GM19023 (cell line): ENCODE measurements at regions not wholly inside any gene's neighbourhood (a gene's known extent, or its start where the extent isn't known, plus 50 kb on each side); places are given as distances from the start of the nearest gene placed in this dataset.

Experiments
- ATAC-seq: cut with Tn5 transposase; IDR thresholded peaks from one replicate; pipeline ENCODE4 v1.9.1; 2021; ENCODE audit warnings: mild to moderate bottlenecking, moderate library complexity; ENCODE audit not compliant: unreplicated experiment

DNA sequence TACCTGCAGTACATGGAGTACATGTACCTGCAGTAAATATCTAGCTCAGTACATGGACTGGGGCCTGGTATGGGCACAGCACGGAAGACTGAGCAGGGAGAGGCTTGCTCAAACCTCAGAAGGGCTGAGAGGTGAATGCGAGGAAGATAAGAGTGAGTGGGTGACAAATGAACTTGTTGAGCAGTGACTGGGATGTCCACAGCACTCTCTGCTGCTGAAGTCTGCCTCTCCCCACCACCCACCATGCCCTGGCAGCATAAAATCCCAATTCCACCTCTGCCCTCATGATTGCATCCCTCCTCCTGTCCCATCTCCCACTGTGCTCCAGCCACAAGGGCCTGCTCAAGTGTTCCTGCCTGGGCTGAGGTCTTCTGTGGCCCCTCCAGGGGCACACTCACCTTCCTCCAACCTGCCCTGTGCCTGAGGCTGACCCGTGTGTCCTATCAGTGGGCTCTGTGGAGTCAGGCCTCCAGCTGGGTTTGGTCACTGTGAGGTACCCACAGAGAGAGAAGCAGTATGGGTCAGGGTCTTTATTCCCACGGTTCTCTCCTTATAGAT, 114.2 kb downstream of the FOXD2 start:
- ATAC-seq = no peak

DNA sequence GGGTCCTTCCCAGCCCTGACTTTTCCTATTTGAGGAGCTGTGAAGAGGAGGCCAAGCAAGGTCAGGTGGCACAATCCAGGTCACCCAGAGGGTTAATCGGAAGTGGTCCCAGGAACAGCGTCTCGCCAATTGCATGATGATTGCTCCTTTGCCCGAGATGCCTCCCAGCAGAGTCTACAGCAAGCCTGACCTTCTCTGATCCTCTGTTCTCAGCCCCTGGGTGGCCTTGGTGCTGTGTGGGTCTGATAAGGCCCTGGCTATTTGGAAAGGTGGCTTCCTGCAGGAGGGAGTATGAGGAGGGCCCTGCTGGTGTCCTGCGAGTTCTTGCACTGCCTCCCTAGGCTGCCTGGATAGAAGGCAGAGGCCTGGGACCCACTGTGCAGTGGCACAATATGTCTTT, 116.2 kb downstream of the FOXD2 start:
- ATAC-seq = no peak

DNA sequence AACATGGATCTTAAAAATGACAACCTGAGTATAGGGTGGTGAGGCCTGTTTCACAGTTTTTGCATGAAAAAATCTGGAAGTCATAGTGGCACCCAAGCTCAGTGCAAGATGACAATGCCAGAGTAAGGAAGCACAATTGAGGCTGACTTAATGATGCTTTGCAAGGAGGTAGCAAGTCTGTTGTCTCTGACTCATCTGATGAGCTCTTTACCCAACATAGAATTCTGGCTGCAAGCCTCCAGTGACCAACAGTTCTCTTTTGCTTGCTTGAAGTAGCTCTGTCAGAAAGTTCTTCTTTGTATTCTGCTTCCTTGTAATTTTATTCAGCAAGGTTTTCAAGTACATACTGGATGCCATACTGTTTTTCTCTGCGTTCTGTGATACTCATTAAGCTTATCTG, 117.1 kb downstream of the FOXD2 start:
- ATAC-seq = no peak

DNA sequence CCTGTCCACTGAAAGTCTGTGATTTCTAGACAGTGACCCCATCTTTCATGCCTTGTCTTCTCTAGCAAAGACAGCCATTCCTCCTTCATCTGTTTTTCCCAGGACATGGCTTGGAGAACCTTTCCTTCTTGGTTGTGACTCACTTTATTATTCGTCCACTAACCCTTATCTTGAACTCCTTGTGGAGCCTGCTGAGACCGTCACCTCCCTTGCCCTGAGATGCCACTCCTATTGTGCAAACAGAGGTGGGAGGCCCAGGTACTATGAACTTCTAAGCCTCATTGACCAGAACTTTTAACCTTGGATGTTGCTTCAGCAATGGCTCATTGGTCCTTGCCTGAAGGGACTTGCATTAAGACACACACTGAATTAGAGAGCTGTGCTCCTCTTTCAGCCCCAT, 117.5 kb downstream of the FOXD2 start:
- no peak for ATAC-seq

DNA sequence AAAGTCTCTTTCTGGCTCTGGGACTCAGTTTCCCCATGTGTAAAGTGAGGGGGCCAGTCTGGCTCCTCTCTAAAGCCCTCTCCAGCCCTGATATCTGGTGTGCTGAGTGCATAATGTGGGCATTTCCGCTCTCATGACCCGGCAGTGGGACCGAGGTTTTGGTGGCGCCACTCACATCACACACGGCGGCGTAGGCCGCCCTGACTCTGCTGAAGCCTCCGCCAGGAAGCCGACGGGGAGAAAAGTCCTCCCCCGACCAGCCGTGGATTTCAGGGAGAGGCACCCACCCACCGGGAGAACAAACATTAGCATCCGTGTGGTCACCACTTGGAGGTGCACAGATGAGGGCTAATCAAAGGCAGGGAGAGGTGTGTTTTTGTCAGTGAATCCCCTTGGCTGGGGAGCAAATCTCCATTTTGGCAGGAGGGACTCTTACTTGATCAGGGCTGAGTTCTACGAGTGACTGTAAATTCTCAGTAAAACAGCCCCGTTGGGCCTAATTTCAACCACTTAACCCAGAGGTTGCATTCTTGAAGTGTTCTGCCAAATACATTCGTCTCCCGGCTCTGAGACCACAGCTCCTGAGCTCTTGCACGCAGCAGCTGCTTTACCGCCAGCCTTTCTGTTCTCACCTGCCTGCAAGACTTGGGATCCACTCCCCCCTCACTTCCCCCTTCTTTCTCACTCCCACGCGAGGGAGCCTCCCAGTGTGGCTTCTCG, 118.2 kb downstream of the FOXD2 start:
- ATAC-seq = no peak

DNA sequence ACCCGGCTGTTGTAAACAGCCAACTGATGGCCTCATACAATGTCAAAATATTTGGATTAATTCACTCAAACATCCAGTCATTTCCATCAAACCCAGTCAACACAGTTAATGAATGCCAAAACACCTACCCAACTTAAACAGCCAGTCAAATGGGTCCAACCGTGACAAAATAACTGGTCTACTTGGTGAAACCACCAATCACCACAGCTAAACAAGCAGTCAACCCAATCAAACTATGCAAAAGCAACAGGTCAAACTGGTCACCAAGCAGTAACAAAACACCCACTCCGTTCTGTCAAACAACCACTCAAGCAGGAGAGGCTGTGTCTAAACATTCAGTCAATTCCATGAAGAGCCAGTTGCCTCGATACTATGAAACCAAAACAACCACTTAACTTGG, 119.2 kb downstream of the FOXD2 start:
- no peak for ATAC-seq

DNA sequence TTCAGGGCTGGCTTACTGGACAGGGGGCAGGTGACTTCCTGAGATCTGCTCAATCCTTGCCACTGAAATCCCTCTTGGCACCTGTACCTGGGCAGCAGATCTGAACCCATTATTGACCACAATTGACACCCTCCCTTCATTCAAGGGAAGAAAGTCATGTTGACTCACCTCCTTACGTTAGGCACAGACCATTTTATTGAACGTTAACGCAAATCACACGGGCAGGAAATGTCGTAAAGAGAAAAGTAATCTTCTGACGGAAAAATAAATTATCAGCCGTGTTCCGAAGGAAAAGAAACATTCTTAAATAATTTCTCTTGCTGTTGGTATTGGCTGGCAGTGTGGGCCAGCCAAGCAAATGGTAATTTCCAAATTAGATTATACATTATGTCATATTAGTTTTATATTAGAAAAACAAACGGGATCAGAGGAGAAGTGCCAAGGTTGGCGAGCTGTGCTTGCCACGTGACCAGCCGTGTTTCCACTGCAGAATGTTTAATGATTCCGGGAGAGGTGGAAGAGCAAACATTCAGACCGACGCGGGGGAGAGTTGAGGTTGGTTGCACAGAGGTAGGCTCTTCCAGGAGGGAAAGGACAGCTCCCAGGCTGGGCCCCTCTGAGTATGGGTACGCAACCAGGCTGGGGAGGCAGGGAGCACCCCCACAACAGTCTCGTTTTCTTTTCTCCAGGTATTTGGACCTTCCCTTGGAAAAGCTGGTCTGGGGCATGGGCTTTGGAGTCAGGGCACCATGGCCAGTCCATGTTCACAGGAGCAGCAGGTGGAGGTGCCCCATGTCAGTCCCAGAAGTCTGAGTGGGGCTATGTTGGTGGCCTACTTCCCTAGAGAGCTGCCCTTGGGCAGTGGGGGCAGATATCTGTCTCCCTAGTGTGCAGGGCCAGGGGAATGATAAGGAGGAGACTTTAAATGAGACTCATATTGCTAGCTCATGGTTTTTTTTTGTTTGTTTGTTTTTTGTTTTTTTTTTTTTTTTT, 121.1 kb downstream of the FOXD2 start:
- no peak for ATAC-seq

DNA sequence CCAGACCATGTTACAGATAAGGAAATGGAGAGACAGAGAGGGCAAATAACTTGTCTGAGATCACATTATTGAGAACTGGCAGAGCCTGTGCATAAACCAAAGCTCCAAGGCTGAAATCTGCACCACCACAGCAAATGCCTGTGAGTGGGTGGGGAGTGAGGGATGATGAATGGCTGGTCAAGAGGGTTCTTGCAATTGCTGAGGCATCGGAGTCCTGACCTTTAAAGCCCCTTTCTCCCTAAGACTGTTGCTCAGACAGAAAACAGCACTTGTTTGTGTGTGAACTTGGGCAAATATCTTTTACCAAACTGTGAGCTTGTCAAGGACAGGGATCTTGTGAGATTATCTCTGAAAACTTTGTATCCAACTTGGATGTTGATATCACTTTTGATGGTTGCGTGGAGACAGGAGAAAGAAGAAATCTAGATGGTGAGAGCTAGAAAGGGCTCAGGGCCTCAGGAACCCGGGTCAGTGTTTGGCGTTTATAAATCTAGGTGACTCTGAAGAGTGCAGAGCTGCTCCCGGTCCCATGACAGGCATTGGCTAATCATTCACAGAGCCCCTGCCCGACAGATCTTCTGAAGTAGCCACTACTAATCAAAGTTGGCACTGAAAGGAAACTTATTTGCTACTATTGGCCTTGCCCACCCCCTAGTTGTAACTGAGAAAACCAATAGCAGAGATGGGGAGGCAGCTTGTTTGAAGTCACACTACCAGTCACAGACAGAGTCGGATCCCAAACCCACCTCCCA, 122.3 kb downstream of the FOXD2 start:
- ATAC-seq = no peak

DNA sequence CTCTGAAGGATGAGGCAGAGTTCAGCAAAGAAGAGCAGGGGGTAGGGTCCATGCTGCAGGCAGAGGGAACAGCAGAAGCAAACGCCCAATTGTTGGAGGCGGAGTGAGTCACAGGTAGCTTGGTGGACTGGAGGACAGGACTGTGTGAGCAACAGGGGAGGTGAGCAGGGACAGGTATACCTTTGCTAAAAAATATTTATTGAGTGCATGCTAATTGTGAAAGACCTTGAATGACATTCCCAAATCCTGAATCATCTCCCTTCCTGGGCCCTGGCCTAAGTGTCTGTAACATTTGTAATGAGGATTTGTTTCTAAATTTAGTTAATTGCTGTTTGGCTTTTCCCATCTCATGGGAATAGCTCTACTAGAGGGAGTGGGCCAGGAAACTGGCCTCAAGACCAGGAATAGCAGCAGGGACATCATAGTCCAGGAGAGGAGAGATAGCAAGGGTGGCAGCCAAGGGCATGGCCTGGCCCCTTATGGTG, 123.7 kb downstream of the FOXD2 start:
- ATAC-seq = no peak

DNA sequence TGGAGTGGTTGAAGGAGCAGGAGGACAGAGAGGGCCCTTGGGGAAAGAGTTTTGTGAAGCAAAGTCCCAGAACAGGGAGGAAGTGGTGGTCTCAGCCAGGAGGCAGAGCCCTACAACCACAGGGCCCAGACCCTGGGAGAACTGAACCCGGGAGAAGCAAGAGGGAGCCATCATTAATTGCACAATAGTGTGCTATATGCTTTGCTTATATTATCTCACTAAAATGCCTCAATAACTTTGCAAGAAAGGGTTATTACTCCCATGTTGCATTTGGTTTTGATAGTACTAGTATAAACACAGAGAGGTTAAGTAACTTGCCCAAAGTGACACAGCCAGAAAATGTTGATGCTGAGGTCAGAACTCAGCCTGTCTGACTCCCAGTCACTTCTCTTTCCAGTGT, 124.3 kb downstream of the FOXD2 start:
- ATAC-seq = no peak

DNA sequence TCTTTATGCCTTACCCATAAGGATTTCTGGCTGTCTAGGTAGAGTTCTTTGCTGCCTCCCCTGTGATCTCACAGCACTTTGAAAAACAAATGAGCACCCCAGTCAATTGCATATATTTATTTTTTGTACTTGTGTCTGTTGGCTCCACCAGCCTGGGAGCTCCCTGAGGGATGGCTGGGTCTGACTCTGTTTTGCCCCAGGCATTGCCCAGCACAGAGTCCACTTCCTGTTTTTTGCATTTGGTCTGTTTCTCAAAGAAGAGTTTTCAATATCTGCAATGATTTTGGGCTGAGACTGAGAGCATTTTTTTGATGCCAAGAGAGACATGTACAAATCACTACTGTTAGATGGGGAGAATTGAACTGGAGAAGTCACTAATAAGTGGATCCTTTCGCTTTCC, 125.0 kb downstream of the FOXD2 start:
- ATAC-seq = no peak

DNA sequence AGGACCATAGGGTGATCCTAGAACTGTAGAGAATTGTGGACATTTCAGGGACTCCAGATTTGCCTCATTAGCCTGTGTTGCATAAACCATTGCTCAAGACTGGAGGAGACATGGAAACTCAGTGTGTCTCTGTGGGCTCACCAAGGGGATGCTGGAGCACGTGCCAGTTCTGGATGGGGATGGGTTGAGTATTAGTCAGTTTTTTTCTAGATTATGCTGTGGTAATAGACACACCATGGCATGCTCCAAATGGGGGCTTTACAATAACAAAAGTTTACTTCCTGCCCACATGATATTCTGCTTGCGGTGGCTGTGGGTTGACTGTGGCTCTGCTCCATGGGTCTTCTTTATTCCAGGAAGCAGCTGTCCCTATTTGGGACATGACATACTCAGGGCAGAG, 125.4 kb downstream of the FOXD2 start:
- no peak for ATAC-seq

DNA sequence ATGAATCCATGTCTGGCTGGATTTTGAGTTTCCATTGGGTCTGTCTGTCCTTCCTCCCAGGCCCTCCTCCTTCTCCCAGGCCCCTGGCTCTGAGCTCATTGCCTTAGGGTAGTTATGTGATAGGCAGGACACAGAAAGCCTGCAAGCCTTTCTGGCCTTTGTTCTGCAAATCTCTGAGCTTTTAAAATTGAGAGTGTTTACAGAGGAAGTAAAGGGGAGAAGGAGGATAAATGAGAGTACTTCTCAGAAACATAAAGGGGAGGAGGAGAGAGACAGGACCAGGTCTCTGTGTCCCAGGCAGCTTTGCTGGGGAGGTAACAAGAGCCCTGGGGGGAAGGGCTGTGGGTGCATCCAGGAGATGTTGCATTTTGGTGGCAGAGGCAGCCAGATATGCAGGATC, 126.7 kb downstream of the FOXD2 start:
- no peak for ATAC-seq

DNA sequence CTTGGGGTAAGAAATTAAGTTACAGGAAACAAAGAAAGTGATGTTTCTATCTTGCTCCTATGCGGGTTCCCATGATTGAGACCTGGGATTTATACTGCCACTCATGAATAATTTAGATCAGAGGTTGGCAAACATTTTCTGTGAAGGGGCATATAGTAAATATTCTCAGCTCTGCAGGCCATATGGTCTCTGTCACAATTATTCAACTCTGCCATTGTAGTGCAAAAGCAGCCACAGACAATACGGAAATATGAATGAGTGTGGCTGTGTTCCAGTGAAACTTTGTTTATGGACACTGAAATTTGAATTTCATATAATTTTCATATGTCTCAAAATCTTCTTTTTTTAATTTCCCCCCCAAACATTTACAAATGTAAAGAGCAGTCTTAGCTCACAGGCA, 127.2 kb downstream of the FOXD2 start:
- ATAC-seq = no peak

DNA sequence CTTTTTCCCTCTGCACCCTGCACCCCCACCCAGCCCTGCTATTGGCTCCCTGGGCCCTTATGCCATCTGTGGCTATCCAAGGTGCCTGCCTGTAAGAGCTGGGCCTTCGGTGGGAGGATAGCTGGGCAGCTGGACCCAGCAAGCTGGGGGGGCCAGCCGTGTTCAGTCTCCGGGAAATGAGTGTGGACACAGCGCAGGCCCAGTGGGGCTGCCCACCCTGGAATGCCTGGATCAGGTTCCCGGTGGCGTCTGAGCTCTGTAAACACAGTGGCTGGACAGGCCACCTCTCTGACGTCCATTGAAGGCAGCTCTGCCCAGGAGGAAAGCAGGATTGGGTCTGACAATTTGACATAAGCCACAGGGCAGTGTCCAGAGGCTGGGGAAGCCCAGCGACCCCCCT, 127.8 kb downstream of the FOXD2 start:
- no peak for ATAC-seq

DNA sequence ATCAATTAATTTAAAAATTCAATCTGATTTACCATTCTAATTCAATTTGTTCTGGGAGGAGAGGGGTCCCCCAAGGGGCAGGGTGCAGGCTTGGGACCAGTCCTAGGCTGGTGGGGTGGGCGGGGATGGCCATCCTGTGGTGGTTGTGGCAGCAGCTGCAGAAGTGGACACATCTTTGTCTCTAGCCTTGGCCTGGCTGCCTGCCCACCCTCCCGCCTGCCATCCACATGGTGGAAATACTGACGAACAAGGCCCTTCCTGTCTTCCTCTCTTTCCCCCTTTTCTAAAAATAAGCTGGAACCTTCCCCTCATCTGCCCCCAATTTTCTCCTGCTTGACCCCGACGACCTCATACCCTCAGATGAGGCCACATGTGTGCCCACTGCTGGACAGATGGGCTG, 130.9 kb downstream of the FOXD2 start:
- ATAC-seq = no peak

DNA sequence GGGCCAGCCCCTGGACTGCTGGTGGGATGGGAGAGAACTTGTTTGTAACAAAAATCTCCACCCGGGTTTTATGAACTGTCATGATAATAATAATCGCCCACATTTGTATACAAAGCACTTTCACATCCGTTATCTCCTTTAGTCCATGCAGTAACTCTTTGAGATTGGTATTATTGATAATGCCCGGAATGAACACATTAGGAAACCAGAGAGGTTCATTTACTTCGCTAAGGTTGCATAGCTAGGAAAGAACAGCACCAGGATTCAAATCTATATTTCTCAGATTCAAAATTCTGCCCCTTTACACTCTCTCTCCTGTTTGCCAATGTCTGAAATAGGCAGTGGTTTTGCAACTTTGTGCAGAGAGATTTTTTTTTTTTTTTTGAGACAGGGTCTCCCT, 131.4 kb downstream of the FOXD2 start:
- ATAC-seq = no peak

DNA sequence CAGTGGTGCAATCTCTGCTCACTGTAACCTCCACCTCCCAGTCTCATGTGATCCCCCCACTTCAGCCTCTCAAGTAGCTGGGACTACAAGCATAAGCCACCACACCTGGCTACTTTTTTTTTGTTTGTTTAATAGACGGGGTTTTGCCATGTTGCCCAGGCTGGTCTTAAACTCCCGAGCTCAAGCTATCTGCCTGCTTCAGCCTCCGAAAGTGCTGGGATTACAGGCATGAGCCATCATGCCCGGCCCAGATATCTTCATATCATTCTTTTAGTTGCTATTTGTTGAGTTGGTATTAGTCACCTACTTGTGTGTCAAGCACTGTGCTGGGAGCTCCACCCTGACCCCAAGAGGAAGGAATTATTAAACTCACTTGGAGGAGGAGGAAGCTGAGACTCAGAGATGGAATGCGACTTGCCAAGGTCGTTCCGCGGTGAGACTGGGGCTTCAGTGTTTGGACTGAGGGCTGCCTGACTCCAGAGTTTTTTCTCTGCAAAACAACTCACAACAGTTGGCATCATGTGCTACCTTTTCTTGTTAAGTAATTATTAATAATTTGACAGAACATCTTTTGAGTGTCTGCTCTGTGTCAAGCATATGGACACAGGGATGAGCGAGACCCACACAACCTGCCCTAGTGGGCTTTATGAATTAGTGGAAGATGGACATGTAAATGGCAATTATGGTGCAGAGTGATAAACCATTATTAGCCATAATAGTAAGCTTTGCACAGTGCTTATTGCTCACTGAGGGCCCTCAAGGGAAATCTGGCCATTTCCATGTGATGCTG, 132.0 kb downstream of the FOXD2 start:
- ATAC-seq = no peak

DNA sequence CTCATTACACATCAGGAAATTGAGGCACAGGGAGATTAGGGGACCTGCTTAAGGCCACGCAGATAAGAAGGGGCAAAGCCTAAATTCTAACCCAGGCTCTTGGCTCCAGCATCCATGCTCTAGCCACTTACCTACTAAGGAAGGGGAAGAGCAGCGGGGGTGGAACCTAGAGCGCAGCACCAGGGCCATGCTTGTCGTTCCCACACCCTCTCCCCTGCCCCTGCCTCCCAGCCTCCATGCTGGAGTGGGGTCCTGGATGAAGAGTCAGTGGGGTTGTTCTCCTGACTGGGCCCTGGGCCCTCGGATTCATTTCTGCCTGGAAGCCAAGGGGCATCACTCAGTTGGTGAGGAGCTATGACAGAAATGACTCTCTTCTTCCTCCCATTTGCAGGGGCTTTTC, 133.3 kb downstream of the FOXD2 start:
- no peak for ATAC-seq

DNA sequence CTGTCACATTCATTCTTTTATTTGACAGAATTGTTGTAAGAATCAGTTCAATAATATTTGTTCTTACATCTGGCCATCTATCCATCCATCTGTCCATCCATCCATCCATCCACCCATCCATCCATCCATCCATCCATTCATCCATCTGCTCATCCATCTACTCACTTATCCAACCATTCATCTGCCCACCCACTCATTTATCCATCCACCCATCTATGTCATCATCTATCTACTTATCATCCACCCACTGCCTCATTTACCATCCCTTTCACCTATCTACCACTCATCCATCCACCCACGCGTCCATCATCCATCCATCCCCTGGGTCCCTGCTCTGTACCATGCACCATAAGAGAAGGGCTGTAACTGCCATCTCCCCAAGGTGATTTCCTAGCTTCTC, 134.1 kb downstream of the FOXD2 start:
- ATAC-seq = no peak
